ENCODE measurements at regions not wholly inside any gene's neighbourhood (a gene's known extent, or its start where the extent isn't known, plus 50 kb on each side); places are given as distances from the start of the nearest gene placed in this dataset.

DNA sequence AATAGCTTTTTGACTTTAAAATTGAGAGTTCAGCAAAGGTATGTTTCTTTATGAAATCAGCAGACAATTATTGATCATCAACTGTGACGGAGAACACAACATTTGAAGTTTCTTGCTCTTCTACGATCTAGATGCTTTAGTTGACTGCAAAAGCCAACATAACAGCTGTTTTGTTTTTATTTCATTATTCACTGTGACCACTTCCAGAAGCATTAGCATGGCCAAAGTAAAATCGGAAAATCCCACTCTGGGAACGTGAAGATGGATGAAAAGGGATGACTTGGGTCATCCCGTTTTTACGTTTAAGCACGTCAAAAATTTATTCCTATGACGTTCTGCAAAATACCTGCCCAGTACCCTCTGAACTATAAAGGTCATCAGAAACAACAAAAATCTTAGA lies 833.0 kb upstream of the ADAMTS5 start:
- TF ChIP-seq CTCF (IDR thresholded peaks at IDR 0.05; ENCODE audit: poor library complexity) = no peak
- no peak for TF ChIP-seq EZH2 (IDR thresholded peaks at IDR 0.05; ENCODE audit: borderline replicate concordance)
